GM19023 (cell line): ENCODE measurements at regions not wholly inside any gene's neighbourhood (a gene's known extent, or its start where the extent isn't known, plus 50 kb on each side); places are given as distances from the start of the nearest gene placed in this dataset.

Source experiments
- ATAC-seq: cut with Tn5 transposase; IDR thresholded peaks from one replicate; pipeline ENCODE4 v1.9.1; 2021; ENCODE audit warnings: mild to moderate bottlenecking, moderate library complexity; ENCODE audit not compliant: unreplicated experiment

- ATAC-seq = no peak
Measured at GRCh38 chr15:98025237-98025636, 64.7 kb downstream of the ARRDC4 start.

DNA sequence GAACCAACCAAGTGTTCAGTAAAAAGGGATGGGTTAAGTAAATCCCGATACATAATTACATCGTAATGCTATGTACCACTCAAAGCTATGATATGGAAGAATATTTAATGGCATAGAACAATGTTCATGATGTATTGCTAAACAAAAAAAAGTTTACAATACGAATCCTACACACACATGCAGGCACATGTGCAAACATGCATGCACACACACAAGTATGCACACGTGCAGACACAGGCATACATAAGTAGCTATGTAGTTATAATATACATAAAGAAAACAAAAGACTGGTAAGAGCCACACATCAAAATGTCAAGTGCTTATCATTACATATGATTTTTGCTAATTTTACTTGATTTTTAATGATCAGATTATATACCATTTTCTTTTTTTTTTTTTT, 74.2 kb downstream of the ARRDC4 start:
- ATAC-seq = no peak

- ATAC-seq = no peak
Measured at GRCh38 chr15:98035134-98035533, 74.6 kb downstream of the ARRDC4 start.

GRCh38 chr15:98035577-98036010, 75.1 kb downstream of the ARRDC4 start:
- no peak for ATAC-seq

DNA sequence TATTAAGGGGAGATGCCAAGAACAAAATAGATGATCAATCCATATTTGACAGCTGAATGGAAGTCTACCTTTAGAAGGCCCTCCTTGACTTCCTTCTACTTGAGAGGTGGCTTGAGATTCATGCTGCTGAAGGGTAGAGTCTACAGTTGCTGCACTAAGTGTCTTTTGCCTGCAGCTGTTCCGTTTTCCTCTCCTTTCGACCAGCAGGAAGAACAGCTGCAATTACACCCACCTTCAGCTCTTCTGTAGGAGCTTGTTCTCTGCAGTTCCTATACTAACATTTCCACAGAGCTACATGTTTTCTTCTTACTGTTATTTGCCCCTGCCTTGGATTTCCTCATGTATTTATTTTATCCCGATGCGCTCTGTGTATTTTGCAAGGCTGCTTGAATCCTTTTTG, 79.1 kb downstream of the ARRDC4 start:
- ATAC-seq = no peak

DNA sequence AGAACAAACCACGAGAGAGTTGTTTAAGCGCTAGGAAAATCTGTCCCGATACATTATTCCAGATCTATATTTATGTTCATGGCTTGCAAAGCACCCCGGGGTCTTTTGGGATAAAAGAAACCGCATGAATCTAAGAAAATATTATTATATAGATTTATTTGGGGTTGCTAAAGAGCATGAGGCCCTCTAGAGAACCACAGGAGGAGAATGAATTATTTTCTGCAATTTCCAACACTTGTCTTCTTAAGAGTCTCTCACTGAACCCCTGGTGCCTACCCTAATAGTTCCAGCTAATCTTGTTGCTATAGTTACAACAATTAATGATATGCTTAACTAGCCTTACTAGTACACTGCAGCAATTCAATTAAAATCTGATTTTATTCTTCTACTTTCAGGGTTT, 79.6 kb downstream of the ARRDC4 start:
- no peak for ATAC-seq

DNA sequence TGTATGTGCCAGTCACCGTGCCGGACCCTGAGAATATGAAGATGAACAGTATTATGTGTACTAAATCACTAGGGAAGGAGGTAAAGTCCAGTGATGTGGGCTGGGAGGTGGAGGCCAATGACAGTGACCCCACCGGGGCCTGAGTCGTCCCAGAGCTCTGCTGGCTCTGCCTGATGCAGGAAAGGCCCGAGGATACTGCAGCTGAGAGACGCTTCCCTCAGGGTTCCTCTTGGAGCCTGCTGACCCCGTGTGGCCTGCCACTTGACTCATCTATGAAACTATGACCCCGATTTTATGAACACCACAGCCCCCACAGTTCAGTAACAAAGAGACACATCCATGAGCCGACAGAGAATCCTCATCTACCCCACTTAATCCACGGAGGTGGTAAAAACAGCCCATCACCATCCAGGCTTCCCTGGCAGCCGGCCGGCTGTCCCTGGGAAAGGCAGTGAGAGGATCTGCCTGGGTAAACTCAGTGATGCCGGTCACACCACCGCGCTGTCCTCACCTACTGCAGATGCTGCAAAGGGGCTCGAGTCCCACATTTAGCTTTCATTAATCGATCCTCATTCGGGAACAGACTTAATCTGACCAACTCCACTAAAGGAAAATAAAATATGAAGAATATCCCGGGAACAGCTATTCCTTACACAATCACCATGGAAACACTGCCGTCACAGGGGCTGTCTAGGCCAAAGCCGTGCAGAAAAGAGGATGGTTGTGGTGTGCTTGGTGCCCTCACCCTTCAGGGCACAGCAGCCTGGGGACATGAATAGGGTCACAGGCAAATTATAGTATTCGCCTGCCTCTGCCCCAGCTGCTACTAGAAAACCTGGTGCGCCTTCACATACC, 82.9 kb downstream of the ARRDC4 start:
- no peak for ATAC-seq

DNA sequence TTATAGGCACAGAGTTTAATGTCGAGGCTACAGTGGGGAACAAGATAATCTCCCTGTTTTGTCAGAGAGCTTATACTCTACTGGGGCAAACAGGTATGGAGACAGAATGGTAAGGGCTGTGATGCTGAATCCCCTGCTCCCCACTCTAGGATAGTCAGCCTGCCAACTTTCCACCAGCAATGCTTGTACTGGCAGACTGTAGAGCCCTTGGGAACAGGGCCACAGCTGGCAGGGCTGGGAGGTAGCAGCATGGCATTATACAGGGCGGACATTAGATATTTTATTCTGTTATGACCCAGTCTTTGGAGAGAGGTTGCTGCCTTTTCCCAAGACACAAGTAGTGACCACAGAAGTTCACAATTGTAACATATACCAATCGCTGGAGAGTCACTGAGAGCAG, 91.2 kb downstream of the ARRDC4 start:
- no peak for ATAC-seq

- ATAC-seq = no peak
Measured at GRCh38 chr15:98057453-98057852, 97.0 kb downstream of the ARRDC4 start.

DNA sequence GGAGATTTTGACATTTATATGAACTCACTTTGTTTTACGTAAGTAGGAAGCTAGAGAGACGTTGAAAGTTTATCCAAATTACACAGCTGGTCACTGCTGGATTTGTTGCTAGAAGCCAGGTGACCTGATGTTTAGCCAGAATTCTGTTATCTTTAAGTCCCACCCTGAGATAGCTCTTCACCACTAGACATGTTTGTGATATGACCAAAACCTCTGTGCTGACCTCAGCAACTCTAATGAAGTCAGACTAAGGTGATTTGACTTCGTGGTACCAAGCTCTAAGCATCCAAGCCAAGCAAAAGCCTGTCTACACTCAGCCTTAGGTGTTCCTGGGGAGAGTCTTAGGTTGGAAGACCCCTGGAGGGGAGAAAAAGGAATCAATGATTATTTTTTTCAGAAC, 102.4 kb downstream of the ARRDC4 start:
- ATAC-seq = no peak

DNA sequence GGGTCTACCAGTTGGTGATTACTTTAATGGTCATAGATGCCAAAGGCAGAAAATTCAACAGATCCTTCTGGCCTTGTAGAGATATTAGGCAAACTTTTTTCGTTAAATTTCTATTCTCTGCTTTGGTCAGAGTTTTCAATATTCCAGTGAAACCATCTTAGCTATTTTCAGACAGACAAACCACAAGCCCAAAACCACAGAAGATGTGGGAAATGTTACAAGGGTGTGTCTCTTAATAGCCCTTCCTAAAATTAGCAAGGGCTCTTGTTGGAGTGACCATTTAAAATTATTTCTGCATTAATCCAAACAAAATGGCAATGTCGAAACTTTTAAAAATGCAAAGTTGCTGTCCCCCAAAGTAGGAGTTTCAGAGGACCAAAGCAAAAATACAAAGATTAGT, 102.8 kb downstream of the ARRDC4 start:
- no peak for ATAC-seq

GRCh38 chr15:98063871-98064270, 103.4 kb downstream of the ARRDC4 start:
- no peak for ATAC-seq

- ATAC-seq = no peak
Measured at GRCh38 chr15:98067339-98067738, 106.8 kb downstream of the ARRDC4 start.

GRCh38 chr15:98069256-98069655, 108.8 kb downstream of the ARRDC4 start:
- ATAC-seq = no peak

GRCh38 chr15:98070137-98070536, 109.6 kb downstream of the ARRDC4 start:
- ATAC-seq = no peak

GRCh38 chr15:98071786-98072185, 111.3 kb downstream of the ARRDC4 start:
- no peak for ATAC-seq

DNA sequence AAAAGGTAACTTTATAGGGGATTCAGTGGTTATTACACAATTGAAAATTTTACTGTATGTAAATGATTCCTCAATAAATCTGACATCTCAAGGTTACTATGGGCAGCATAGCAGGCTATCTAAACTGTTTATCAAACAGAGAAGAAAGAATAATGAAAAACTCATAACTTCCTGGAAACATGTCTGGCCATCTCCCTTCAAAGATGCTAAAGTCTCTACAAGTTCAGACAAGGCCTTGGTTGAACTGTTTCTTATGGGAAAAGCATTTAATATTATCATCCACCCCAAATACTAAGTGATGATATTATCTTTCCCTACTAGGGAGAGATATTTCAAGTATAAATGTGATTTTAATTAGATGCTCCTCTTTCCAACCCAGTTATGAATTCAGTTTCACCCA, 114.9 kb downstream of the ARRDC4 start:
- ATAC-seq = no peak

- no peak for ATAC-seq
Measured at GRCh38 chr15:98076021-98076816, 115.7 kb downstream of the ARRDC4 start.

- no peak for ATAC-seq
Measured at GRCh38 chr15:98077186-98077585, 116.7 kb downstream of the ARRDC4 start.

- ATAC-seq = no peak
Measured at GRCh38 chr15:98080791-98081190, 120.3 kb downstream of the ARRDC4 start.

GRCh38 chr15:98083203-98083910, 122.9 kb downstream of the ARRDC4 start:
- ATAC-seq = no peak
